SK-N-SH (cell line): ENCODE measurements at regions not wholly inside any gene's neighbourhood (a gene's known extent, or its start where the extent isn't known, plus 50 kb on each side); places are given as distances from the start of the nearest gene placed in this dataset.

Source experiments
- CTCF ChIA-PET: fragments of 300-600, 350-600 bp; formaldehyde crosslinking; extraction: SDS; loops from one replicate; lab custom pipeline; 2021; lab: Yijun Ruan, JAX
- POLR2A ChIA-PET: fragments of 350-600 bp; sonication (Branson Sonifier 250); formaldehyde crosslinking; extraction: SDS; loops from one replicate; lab custom pipeline; 2020; ENCODE audit warnings: antibody characterized with exemption, inconsistent platforms; lab: Yijun Ruan, JAX
- DNase-seq: peaks from one replicate; pipeline ENCODE4 v3.0.0; 2012
- H2AFZ ChIP-seq: fragments of 200-600 bp; sonication (generic); 2 replicates; pipeline ENCODE4 v1.8.1; 2016; ENCODE audit warnings: antibody characterized with exemption, mild to moderate bottlenecking, low read depth
- H3F3A ChIP-seq: fragments of 200-600 bp; sonication (generic); replicated peaks from 2 replicates; pipeline ENCODE3; 2016; ENCODE audit warnings: antibody characterized with exemption, mild to moderate bottlenecking; ENCODE audit not compliant: insufficient read depth
- H3K27ac ChIP-seq, 2 experiments: fragments of 200-500 bp in 1 of 2; fragments of 200-600 bp in 1 of 2; sonication (Bioruptor generic) in 1 of 2; sonication (generic), shearing (Covaris generic) in 1 of 2; 2 replicates each; pipeline versions ENCODE4 v1.5.1 to v1.6.1; 2014 to 2016; ENCODE audit warnings: low read depth in 2 of 2, inconsistent platforms in 1 of 2, low read length in 1 of 2, mild to moderate bottlenecking in 1 of 2, mixed read lengths in 1 of 2
- H3K27me3 ChIP-seq: fragments of 200-600 bp; sonication (generic), shearing (Covaris generic); 2 replicates; pipeline ENCODE4 v1.6.1; 2016; ENCODE audit warnings: mixed run types; ENCODE audit not compliant: insufficient read depth
- H3K36me3 ChIP-seq, 2 experiments: fragments of 200-500 bp in 1 of 2; fragments of 200-600 bp in 1 of 2; sonication (Bioruptor generic) in 1 of 2; sonication (generic) in 1 of 2; replicated peaks in 1 of 2; 2 replicates each; pipeline versions ENCODE3 to v1.5.1; 2014 to 2016; ENCODE audit warnings: low read length in 1 of 2, mild to moderate bottlenecking in 1 of 2; ENCODE audit not compliant: insufficient read depth in 2 of 2, control insufficient read depth in 1 of 2
- H3K4me1 ChIP-seq, 2 experiments: fragments of 200-500 bp in 1 of 2; fragments of 200-600 bp in 1 of 2; sonication (Bioruptor generic) in 1 of 2; sonication (generic), shearing (Covaris generic) in 1 of 2; 2 replicates each; pipeline versions ENCODE4 v1.5.1 to v1.6.1; 2014 to 2016; ENCODE audit warnings: low read depth in 1 of 2, low read length in 1 of 2, mixed run types in 1 of 2; ENCODE audit not compliant: insufficient read depth in 2 of 2, control insufficient read depth in 1 of 2
- H3K4me2 ChIP-seq: fragments of 200-600 bp; sonication (generic), shearing (Covaris generic); 2 replicates; pipeline ENCODE4 v1.6.1; 2017; ENCODE audit warnings: mixed run types
- H3K4me3 ChIP-seq, 2 experiments: fragments of 200-500 bp in 1 of 2; fragments of 200-600 bp in 1 of 2; sonication (Bioruptor generic) in 1 of 2; sonication (generic), shearing (Covaris generic) in 1 of 2; 2 replicates each; pipeline versions ENCODE4 v1.5.1 to v1.8.1; 2014 to 2016; ENCODE audit warnings: low read depth in 2 of 2, inconsistent platforms in 1 of 2, low read length in 1 of 2, mild to moderate bottlenecking in 1 of 2, mixed read lengths in 1 of 2, moderate library complexity in 1 of 2
- H3K79me2 ChIP-seq: fragments of 200-600 bp; sonication (generic); 2 replicates; pipeline ENCODE4 v1.8.1; 2017; ENCODE audit warnings: mild to moderate bottlenecking; ENCODE audit not compliant: insufficient read depth
- H3K9ac ChIP-seq: fragments of 200-600 bp; sonication (generic); 2 replicates; pipeline ENCODE4 v1.6.1; 2017; ENCODE audit warnings: mixed run types
- H3K9me2 ChIP-seq: fragments of 200-600 bp; sonication (generic); 2 replicates; pipeline ENCODE4 v1.6.1; 2017; ENCODE audit warnings: mixed run types
- H3K9me3 ChIP-seq: fragments of 200-600 bp; sonication (generic); 2 replicates; pipeline ENCODE4 v1.6.1; 2017; ENCODE audit warnings: mixed run types, mild to moderate bottlenecking, moderate library complexity
- H4K20me1 ChIP-seq: fragments of 200-600 bp; sonication (generic); 2 replicates; pipeline ENCODE4 v1.6.1; 2017; ENCODE audit warnings: mild to moderate bottlenecking, mixed run types; ENCODE audit not compliant: insufficient read depth
- CTCF ChIP-seq: fragments of 200-600 bp; sonication (generic); IDR thresholded peaks from 2 replicates; pipeline ENCODE4 v1.6.1; 2017; ENCODE audit warnings: antibody characterized with exemption, mild to moderate bottlenecking, moderate library complexity
- EZH2phosphoT487 ChIP-seq: fragments of 200-600 bp; sonication (generic); IDR thresholded peaks from 2 replicates; pipeline ENCODE4 v1.6.1; 2017; ENCODE audit warnings: low read depth, mixed run types, mild to moderate bottlenecking, antibody characterized with exemption, moderate library complexity, borderline replicate concordance
- FOXM1 ChIP-seq: IDR thresholded peaks from 2 replicates; pipeline ENCODE4 v1.4.0; 2012; ENCODE audit warnings: low read depth, mild to moderate bottlenecking
- GABPA ChIP-seq: IDR thresholded peaks from 2 replicates; pipeline ENCODE4 v1.4.0; 2012; ENCODE audit warnings: low read depth, mild to moderate bottlenecking
- IRF3 ChIP-seq: fragments of 150-350 bp; IDR thresholded peaks from 2 replicates; pipeline ENCODE4 v1.6.1; 2016; ENCODE audit warnings: mild to moderate bottlenecking, low read depth, low read length
- MXI1 ChIP-seq: IDR thresholded peaks from 2 replicates; pipeline ENCODE4 v1.6.1; 2012; ENCODE audit warnings: mild to moderate bottlenecking, low read depth, low read length, improper control_type of control experiment
- RAD21 ChIP-seq: IDR thresholded peaks from 2 replicates; pipeline ENCODE4 v1.6.1; 2012; ENCODE audit warnings: mild to moderate bottlenecking, low read length
- REST ChIP-seq: IDR thresholded peaks from 2 replicates; pipeline ENCODE4 v1.6.1; 2012; ENCODE audit warnings: mild to moderate bottlenecking, low read depth, low read length, moderate library complexity
- RFX5 ChIP-seq: IDR thresholded peaks from 2 replicates; pipeline ENCODE4 v1.6.1; 2012; ENCODE audit warnings: mild to moderate bottlenecking, improper control_type of control experiment, low read length
- SIN3A ChIP-seq: IDR thresholded peaks from 2 replicates; pipeline ENCODE4 v1.6.1; 2012; ENCODE audit warnings: low read depth, mild to moderate bottlenecking, low read length, moderate library complexity, borderline replicate concordance
- SMC3 ChIP-seq: IDR thresholded peaks from 2 replicates; pipeline ENCODE4 v1.6.1; 2012; ENCODE audit warnings: low read depth, low read length, improper control_type of control experiment
- USF1 ChIP-seq: IDR thresholded peaks from 2 replicates; pipeline ENCODE4 v1.4.0; 2012; ENCODE audit warnings: low read depth, borderline replicate concordance
- WGBS: methylation state at CpG from one replicate; pipeline ENCODE4 v1.1.6; 2017; ENCODE audit warnings: low lambda C conversion rate; 5-methylcytosine and 5-hydroxymethylcytosine counted together

- TF ChIP-seq RFX5, result no peak
- TF ChIP-seq SMC3, result no peak
- no peak for TF ChIP-seq EZH2phosphoT487
- TF ChIP-seq USF1, result no peak
- Histone ChIP-seq H3K9me3 (no peaks in the 10 kb centered on the region), H3K27ac (no peak overlapping the region), H3K9me2 (no peaks in the 10 kb centered on the region), H3K27me3 (no peaks in the 10 kb centered on the region), H3K9ac (no peak overlapping the region), H2AFZ (no peak overlapping the region), H3F3A (no peaks in the 10 kb centered on the region), H3K36me3 (no peaks in the 10 kb centered on the region), H3K79me2 (no peaks in the 10 kb centered on the region), H3K4me2 (no peak overlapping the region), H4K20me1 (no peaks in the 10 kb centered on the region), H3K4me1 (no peaks in the 10 kb centered on the region), H3K4me3 (no peak overlapping the region)
- 35% methylated on average over 4 of the region's 4 CpGs for WGBS
- POLR2A ChIA-PET, result no interaction called here
- CTCF ChIA-PET, result no interaction called here
- no peak for DNase-seq
Measured at GRCh38 chr6:71033890-71034289, 77.0 kb upstream of the B3GAT2 start.

GRCh38 chr6:71034563-71035345 is 77.9 kb upstream of the B3GAT2 start:
- no peaks in the 10 kb centered on the region for H3K9me2 ChIP-seq
- ChIA-PET CTCF (interaction anchor here (0.7 kb wide), 1 partner anchor 79 kb away, joined by 4 read pairs; no protein-coding TSS in a partner anchor), POLR2A (no interaction called here)
- no peak overlapping the region for H3K9ac ChIP-seq
- H3F3A ChIP-seq, result no peaks in the 10 kb centered on the region
- TF ChIP-seq IRF3, result no peak
- TF ChIP-seq FOXM1, result no peak
- no peak for TF ChIP-seq CTCF
- no peak for TF ChIP-seq SIN3A
- TF ChIP-seq USF1, result no peak
- TF ChIP-seq RAD21, result no peak
- no peak for TF ChIP-seq REST
- no peak for TF ChIP-seq GABPA
- no peak for TF ChIP-seq MXI1
- WGBS, result 34% methylated on average over 3 of the region's 4 CpGs
- no peak overlapping the region for H3K4me3 ChIP-seq
- no peak overlapping the region for H3K4me2 ChIP-seq
- H3K4me1 ChIP-seq, result no peaks in the 10 kb centered on the region; a peak in 1 of 4 replicates
- no peaks in the 10 kb centered on the region for H3K27me3 ChIP-seq
- no peak for DNase-seq
- H4K20me1 ChIP-seq, result no peaks in the 10 kb centered on the region
- no peaks in the 10 kb centered on the region for H3K9me3 ChIP-seq
- H3K27ac ChIP-seq, result no peak overlapping the region
- H3K36me3 ChIP-seq, result no peaks in the 10 kb centered on the region
- H3K79me2 ChIP-seq, result no peaks in the 10 kb centered on the region
- no peak overlapping the region for H2AFZ ChIP-seq
